HUDEP-2 (cell line): ENCODE measurements at regions not wholly inside any gene's neighbourhood (a gene's known extent, or its start where the extent isn't known, plus 50 kb on each side); places are given as distances from the start of the nearest gene placed in this dataset.

Experiments
- DNase-seq, 76 experiments: peaks; one replicate each; lab custom pipeline; 2025; ENCODE audit not compliant: unreplicated experiment in 76 of 76; lab: John Stamatoyannopoulos, UW

DNA sequence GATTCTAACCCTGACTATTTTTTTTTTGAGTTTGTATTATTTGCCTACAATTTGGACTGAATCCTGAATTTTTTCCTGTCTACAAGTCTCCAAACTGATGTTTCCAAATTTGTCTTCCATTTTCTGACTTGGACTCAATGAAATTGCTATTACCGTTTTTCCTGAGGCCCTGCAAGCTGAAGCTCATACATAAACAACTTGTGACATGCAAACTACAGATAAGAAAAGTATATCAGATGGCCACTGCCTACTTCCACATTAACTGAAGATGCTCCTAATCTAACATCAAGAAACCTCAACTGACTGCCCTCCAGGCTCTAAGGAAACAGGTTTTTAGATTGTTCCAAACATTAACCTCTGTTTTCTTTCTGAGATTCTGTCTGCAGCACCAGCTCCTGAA is 51.1 kb upstream of the KLHDC7A start:
- peak in 9 of 76 experiments; percentile 2 to 38 (median 14) for DNase-seq
